ENCODE measurements at regions not wholly inside any gene's neighbourhood (a gene's known extent, or its start where the extent isn't known, plus 50 kb on each side); places are given as distances from the start of the nearest gene placed in this dataset.
"Not testable (repeated sequence)": the region's sequence is repeated elsewhere in the genome, so short reads cannot be mapped to it uniquely, and the experiment has no call there.

GRCh38 chr6:120279466-120280167, 930.1 kb upstream of the MAN1A1 start:
- no peak for TF ChIP-seq CTCF (IDR thresholded peaks at IDR 0.05; ENCODE audit: low read depth, low read length, missing control alignments)
- no peak for DNase-seq (ENCODE audit: extremely low read depth, low read depth)
- H3K4me3 ChIP-seq (replicated peaks; ENCODE audit: low read depth, low read length), result no peak overlapping the region

- no peak for DNase-seq (ENCODE audit: extremely low read depth, low read depth)
- TF ChIP-seq CTCF (IDR thresholded peaks at IDR 0.05; ENCODE audit: low read depth, low read length, missing control alignments), result no peak
- no peak overlapping the region for H3K4me3 ChIP-seq (replicated peaks; ENCODE audit: low read depth, low read length)
These were observed 929.3 kb upstream of the MAN1A1 start for GRCh38 chr6:120278689-120279396.

GRCh38 chr6:120274547-120274946, 925.0 kb upstream of the MAN1A1 start:
- TF ChIP-seq CTCF (IDR thresholded peaks at IDR 0.05; ENCODE audit: low read depth, low read length, missing control alignments), result no peak
- no peak overlapping the region for H3K4me3 ChIP-seq (replicated peaks; ENCODE audit: low read depth, low read length)
- DNase-seq (ENCODE audit: extremely low read depth, low read depth), result no peak

- TF ChIP-seq CTCF (IDR thresholded peaks at IDR 0.05; ENCODE audit: low read depth, low read length, missing control alignments), result no peak
- H3K4me3 ChIP-seq (replicated peaks; ENCODE audit: low read depth, low read length), result no peak overlapping the region
- DNase-seq (ENCODE audit: extremely low read depth, low read depth), result no peak
These were observed 923.9 kb upstream of the MAN1A1 start for GRCh38 chr6:120273411-120273810.

GRCh38 chr6:120272038-120272437, 922.5 kb upstream of the MAN1A1 start:
- no peak for TF ChIP-seq CTCF (IDR thresholded peaks at IDR 0.05; ENCODE audit: low read depth, low read length, missing control alignments)
- no peak overlapping the region for H3K4me3 ChIP-seq (replicated peaks; ENCODE audit: low read depth, low read length)
- DNase-seq (ENCODE audit: extremely low read depth, low read depth), result no peak

- H3K4me3 ChIP-seq (replicated peaks; ENCODE audit: low read depth, low read length); DNase-seq (ENCODE audit: extremely low read depth, low read depth): not testable (repeated sequence)
These were observed 918.7 kb upstream of the MAN1A1 start for GRCh38 chr6:120268256-120268655.

- no peak for TF ChIP-seq CTCF (IDR thresholded peaks at IDR 0.05; ENCODE audit: low read depth, low read length, missing control alignments)
- H3K4me3 ChIP-seq (replicated peaks; ENCODE audit: low read depth, low read length), result no peak overlapping the region
- DNase-seq (ENCODE audit: extremely low read depth, low read depth), result no peak
These were observed 912.8 kb upstream of the MAN1A1 start for GRCh38 chr6:120262354-120262753.
